H1 (cell line): ENCODE measurements at regions not wholly inside any gene's neighbourhood (a gene's known extent, or its start where the extent isn't known, plus 50 kb on each side); places are given as distances from the start of the nearest gene placed in this dataset.

Source experiments
- CTCF ChIA-PET: fragments of 300-600 bp; sonication (Branson Sonifier 250); formaldehyde crosslinking; loops from one replicate; lab custom pipeline; 2021; ENCODE audit not compliant: partially characterized antibody; lab: Charles Lee
- POLR2A ChIA-PET: fragments of 300-600 bp; sonication (Branson Sonifier 250); formaldehyde crosslinking; loops from one replicate; lab custom pipeline; 2021; ENCODE audit warnings: inconsistent platforms; ENCODE audit not compliant: partially characterized antibody; lab: Charles Lee
- DNase-seq, 2 experiments: peaks; one replicate each; pipeline versions ENCODE4 v3.0.0 to v3.0.0-alpha.2; 2010 to 2022; ENCODE audit warnings: low spot score in 2 of 2, low read depth in 1 of 2, mixed read lengths in 1 of 2
- FAIRE-seq: peaks from 2 replicates; lab custom pipeline; 2011; peaks lifted over from hg19 to GRCh38; lab: Jason Lieb, UNC
- H2AFZ ChIP-seq: 2 replicates; pipeline ENCODE4 v1.8.1; 2012; ENCODE audit warnings: low read length, inconsistent platforms
- H2AK5ac ChIP-seq: 2 replicates; pipeline ENCODE4 v1.6.1; 2013; ENCODE audit warnings: low read depth, low read length
- H2BK120ac ChIP-seq: replicated peaks from 2 replicates; pipeline ENCODE3; 2013; ENCODE audit warnings: low read depth, low read length, inconsistent platforms
- H2BK12ac ChIP-seq: 2 replicates; pipeline ENCODE4 v1.6.1; 2013; ENCODE audit warnings: low read depth, low read length
- H2BK15ac ChIP-seq: 2 replicates; pipeline ENCODE4 v1.6.1; 2013; ENCODE audit warnings: low read length
- H2BK20ac ChIP-seq: 2 replicates; pipeline ENCODE4 v1.6.1; 2013; ENCODE audit warnings: low read length
- H2BK5ac ChIP-seq: 2 replicates; pipeline ENCODE4 v1.6.1; 2013; ENCODE audit warnings: low read depth, low read length
- H3K14ac ChIP-seq: 2 replicates; pipeline ENCODE4 v1.6.1; 2013; ENCODE audit warnings: inconsistent platforms; ENCODE audit not compliant: insufficient read length
- H3K18ac ChIP-seq: 2 replicates; pipeline ENCODE4 v1.6.1; 2013; ENCODE audit warnings: low read length; ENCODE audit errors: extremely low read depth
- H3K23ac ChIP-seq: 2 replicates; pipeline ENCODE4 v1.6.1; 2013; ENCODE audit warnings: inconsistent platforms; ENCODE audit not compliant: insufficient read length
- H3K23me2 ChIP-seq: 2 replicates; pipeline ENCODE4 v1.6.1; 2013; ENCODE audit warnings: low read depth, low read length
- H3K27ac ChIP-seq: 2 replicates; pipeline ENCODE4 v1.6.1; 2011; ENCODE audit warnings: low read depth, low read length, inconsistent platforms
- H3K27me3 ChIP-seq, 4 experiments: replicated peaks in 1 of 4; 1 replicate in 1 of 4; 2 replicates in 3 of 4; pipeline versions ENCODE4 v1.6.1 to v1.8.1; 2011 to 2013; ENCODE audit warnings: low read length in 3 of 4, mild to moderate bottlenecking in 3 of 4, inconsistent platforms in 2 of 4, mixed read lengths in 2 of 4, moderate library complexity in 1 of 4; ENCODE audit not compliant: control insufficient read depth in 3 of 4, insufficient read depth in 3 of 4; ENCODE audit errors: extremely low read depth in 1 of 4
- H3K36me3 ChIP-seq, 4 experiments: 2 replicates each; pipeline versions ENCODE4 v1.6.1 to v1.8.1; 2011 to 2013; ENCODE audit warnings: mild to moderate bottlenecking in 4 of 4, low read length in 3 of 4, moderate library complexity in 2 of 4, control low read depth in 1 of 4, inconsistent platforms in 1 of 4; ENCODE audit not compliant: insufficient read depth in 4 of 4, control insufficient read depth in 2 of 4
- H3K4ac ChIP-seq: replicated peaks from 2 replicates; pipeline ENCODE3; 2013; ENCODE audit warnings: low read length, low read depth, mixed read lengths, inconsistent platforms; ENCODE audit not compliant: insufficient read length
- H3K4me1 ChIP-seq, 4 experiments: replicated peaks in 1 of 4; 1 replicate in 1 of 4; 2 replicates in 3 of 4; pipeline versions ENCODE4 v1.6.1 to v1.8.1; 2011 to 2013; ENCODE audit warnings: low read length in 3 of 4, inconsistent platforms in 2 of 4, mixed read lengths in 1 of 4; ENCODE audit not compliant: insufficient read depth in 4 of 4, control insufficient read depth in 3 of 4
- H3K4me2 ChIP-seq, 2 experiments: 2 replicates each; pipeline versions ENCODE4 v1.6.1 to v1.8.1; 2011 to 2013; ENCODE audit warnings: low read depth in 2 of 2, low read length in 2 of 2, control low read depth in 1 of 2, inconsistent platforms in 1 of 2, mild to moderate bottlenecking in 1 of 2; ENCODE audit not compliant: insufficient read depth in 1 of 2
- H3K4me3 ChIP-seq, 4 experiments: fragments of 200-600, 300-600 bp in 1 of 4; sonication (generic), shearing (Covaris generic), sonication (Bioruptor Twin) in 1 of 4; 2 replicates each; pipeline versions ENCODE4 v1.5.1 to v1.8.1; 2011 to 2016; ENCODE audit warnings: low read length in 4 of 4, low read depth in 3 of 4, control low read depth in 2 of 4, inconsistent platforms in 2 of 4, mild to moderate bottlenecking in 2 of 4, mixed read lengths in 1 of 4, moderate library complexity in 1 of 4; ENCODE audit not compliant: insufficient read depth in 2 of 4; ENCODE audit errors: extremely low read depth in 1 of 4
- H3K56ac ChIP-seq: replicated peaks from 2 replicates; pipeline ENCODE3; 2013; ENCODE audit warnings: low read depth, mild to moderate bottlenecking, mixed read lengths, low read length, inconsistent platforms; ENCODE audit not compliant: insufficient read length
- H3K79me1 ChIP-seq: 2 replicates; pipeline ENCODE4 v1.6.1; 2013; ENCODE audit warnings: low read depth, low read length, control low read depth
- H3K79me2 ChIP-seq, 2 experiments: 2 replicates each; pipeline versions ENCODE4 v1.6.1 to v1.8.1; 2012 to 2013; ENCODE audit warnings: low read length in 2 of 2, mild to moderate bottlenecking in 2 of 2, inconsistent platforms in 1 of 2; ENCODE audit not compliant: insufficient read depth in 2 of 2, control insufficient read depth in 1 of 2
- H3K9ac ChIP-seq, 4 experiments: replicated peaks in 1 of 4; 1 replicate in 1 of 4; 2 replicates in 3 of 4; pipeline versions ENCODE4 v1.6.1 to v1.8.1; 2011 to 2013; ENCODE audit warnings: low read depth in 3 of 4, low read length in 3 of 4, control low read depth in 2 of 4, mild to moderate bottlenecking in 2 of 4, moderate library complexity in 2 of 4, inconsistent platforms in 1 of 4; ENCODE audit errors: extremely low read depth in 1 of 4
- H3K9me3 ChIP-seq, 2 experiments: 2 replicates each; pipeline versions ENCODE4 v1.6.1 to v1.8.1; 2012 to 2013; ENCODE audit warnings: mild to moderate bottlenecking in 2 of 2, moderate library complexity in 2 of 2, control low read depth in 1 of 2, inconsistent platforms in 1 of 2, low read depth in 1 of 2, low read length in 1 of 2, mixed read lengths in 1 of 2; ENCODE audit not compliant: insufficient read depth in 2 of 2
- H4K20me1 ChIP-seq, 2 experiments: replicated peaks in 1 of 2; 2 replicates each; pipeline versions ENCODE3 to v1.8.1; 2011 to 2013; ENCODE audit warnings: inconsistent platforms in 2 of 2, low read length in 2 of 2, mild to moderate bottlenecking in 1 of 2; ENCODE audit not compliant: insufficient read depth in 2 of 2, control insufficient read depth in 1 of 2
- H4K5ac ChIP-seq: 2 replicates; pipeline ENCODE4 v1.6.1; 2013; ENCODE audit warnings: low read length, low read depth, mixed read lengths, inconsistent platforms; ENCODE audit not compliant: insufficient read length
- H4K8ac ChIP-seq: 2 replicates; pipeline ENCODE4 v1.8.0; 2013; ENCODE audit warnings: mild to moderate bottlenecking, moderate library complexity, low read length, inconsistent platforms; ENCODE audit not compliant: insufficient read depth; ENCODE audit errors: extremely low read depth
- H4K91ac ChIP-seq: replicated peaks from 2 replicates; pipeline ENCODE3; 2013; ENCODE audit warnings: low read length, mixed read lengths, inconsistent platforms; ENCODE audit not compliant: insufficient read length
- E2F6 ChIP-seq: IDR thresholded peaks from 2 replicates; pipeline ENCODE4 v1.6.1; 2012; ENCODE audit warnings: inconsistent platforms
- EP300 ChIP-seq, 2 experiments: IDR thresholded peaks; 1 replicate in 1 of 2; 2 replicates in 1 of 2; pipeline ENCODE4 v1.6.1; 2011 to 2012; ENCODE audit warnings: low read depth in 2 of 2, low read length in 2 of 2, mild to moderate bottlenecking in 2 of 2, borderline replicate concordance in 1 of 2, inconsistent platforms in 1 of 2, moderate library complexity in 1 of 2
- WGBS, 2 experiments: shearing (Covaris generic) in 1 of 2; methylation state at CpG; one replicate each; pipeline versions ENCODE4 v1.1.6 to v1.1.7; 2013 to 2015; ENCODE audit warnings: low lambda C conversion rate in 2 of 2, mixed read lengths in 2 of 2, inconsistent platforms in 1 of 2, low coverage in 1 of 2, missing lambda C conversion rate in 1 of 2; ENCODE audit not compliant: insufficient replicate concordance in 2 of 2, insufficient coverage in 1 of 2, insufficient read length in 1 of 2; ENCODE audit errors: extremely low coverage in 1 of 2, missing lambda C conversion rate in 1 of 2; 5-methylcytosine and 5-hydroxymethylcytosine counted together

GRCh38 chr2:43057026-43057741 lies 169.2 kb downstream of the ZFP36L2 start:
- TF ChIP-seq E2F6: no peak
- no peak for TF ChIP-seq EP300 (IDR thresholded peaks at IDR 0.05; ENCODE audit: borderline replicate concordance in 1 of 2, low read depth in 2 of 2, low read length in 2 of 2)
- TF ChIP-seq, all 59 proteins: peak for 0

More at GRCh38 chr2:43057026-43057741, 169.2 kb downstream of the ZFP36L2 start:
- Histone ChIP-seq H2AFZ (no peak overlapping the region), H3K14ac (no peak overlapping the region), H3K18ac (peak overlapping the region; percentile 73; the same call in 1 of the 2 replicates), H2BK120ac (peak overlapping the region; percentile 25), H2BK15ac (0 out of 2 replicates have a peak overlapping the region, but pooled peaks have one; percentile 88), H3K4ac (no peak overlapping the region), H4K91ac (no peak overlapping the region), H4K8ac (no peak overlapping the region; the same call in 1 of the 2 replicates), H3K23me2 (0 out of 2 replicates have a peak, but pooled peaks cover 1% of the 10 kb centered on the region), H4K5ac (peak overlapping the region; percentile 26), H3K4me2 (no peak overlapping the region), H3K56ac (no peak overlapping the region), H4K20me1 (no peaks in the 10 kb centered on the region), H3K27me3 (no peaks in the 10 kb centered on the region), H3K79me1 (no peaks in the 10 kb centered on the region), H3K9ac (no peak overlapping the region), H3K27ac (no peak overlapping the region), H3K23ac (no peak overlapping the region), H3K9me3 (peaks cover 0 to 6% of the 10 kb centered on the region in 2 experiments; a peak in 2 of 4 replicates), H2BK20ac (peak overlapping the region; percentile 66; the same call in 1 of the 2 replicates), H3K4me1 (peaks cover 7 to 18% (median 11%) of the 10 kb centered on the region in 4 experiments), H2AK5ac (no peak overlapping the region; the same call in 1 of the 2 replicates), H3K36me3 (no peaks in the 10 kb centered on the region), H2BK5ac (no peak overlapping the region; the same call in 1 of the 2 replicates), H3K79me2 (no peaks in the 10 kb centered on the region), H3K4me3 (no peak overlapping the region), H2BK12ac (peak overlapping the region; percentile 62; the same call in 1 of the 2 replicates)
- CTCF ChIA-PET: no interaction called here
- POLR2A ChIA-PET: no interaction called here
- FAIRE-seq: no peak
- 81% methylated on average over 16 of the region's 16 CpGs; no CpG with 5 or more reads in 1 of the 2 experiments for WGBS, 2 experiments
- no peak for DNase-seq
